ENCODE measurements at regions not wholly inside any gene's neighbourhood (a gene's known extent, or its start where the extent isn't known, plus 50 kb on each side); places are given as distances from the start of the nearest gene placed in this dataset.
A peak's percentile ranks its signal among the peaks of the same experiment; 100 is the strongest.

- no peak for DNase-seq
These were observed 100.1 kb upstream of the NPHP3 start for GRCh38 chr3:132822266-132822665.

GRCh38 chr3:132821314-132821713 is 99.1 kb upstream of the NPHP3 start:
- no peak for DNase-seq

- no peak for DNase-seq
These were observed 96.0 kb upstream of the NPHP3 start for GRCh38 chr3:132818251-132818650.

- DNase-seq: no peak
These were observed 95.5 kb upstream of the NPHP3 start for GRCh38 chr3:132817646-132818177.

GRCh38 chr3:132805071-132805470 is 82.9 kb upstream of the NPHP3 start:
- no peak for DNase-seq

GRCh38 chr3:132804498-132804897 is 82.3 kb upstream of the NPHP3 start:
- DNase-seq: no peak

GRCh38 chr3:132803889-132804288 is 81.7 kb upstream of the NPHP3 start:
- DNase-seq: no peak

- no peak for DNase-seq
These were observed 78.7 kb upstream of the NPHP3 start for GRCh38 chr3:132800958-132801357.

GRCh38 chr3:132790806-132791205 is 68.6 kb upstream of the NPHP3 start:
- no peak for DNase-seq

GRCh38 chr3:132789959-132790358 is 67.8 kb upstream of the NPHP3 start:
- DNase-seq: no peak

GRCh38 chr3:132788301-132788671 is 66.1 kb upstream of the NPHP3 start:
- DNase-seq: peak; percentile 62

GRCh38 chr3:132787616-132788300 is 65.5 kb upstream of the NPHP3 start:
- peak; percentile 34 for DNase-seq

GRCh38 chr3:132786890-132787289 is 64.7 kb upstream of the NPHP3 start:
- no peak for DNase-seq

GRCh38 chr3:132785292-132785691 is 63.1 kb upstream of the NPHP3 start:
- no peak for DNase-seq

GRCh38 chr3:132784502-132785025 is 62.4 kb upstream of the NPHP3 start:
- DNase-seq: no peak

- no peak for DNase-seq
These were observed 60.9 kb upstream of the NPHP3 start for GRCh38 chr3:132783152-132783551.

- DNase-seq: no peak
These were observed 59.7 kb upstream of the NPHP3 start for GRCh38 chr3:132781922-132782321.

- DNase-seq: no peak
These were observed 55.0 kb upstream of the NPHP3 start for GRCh38 chr3:132777171-132777570.

- no peak for DNase-seq
These were observed 50.9 kb upstream of the NPHP3 start for GRCh38 chr3:132773071-132773619.

GRCh38 chr3:132772252-132772651 is 50.0 kb upstream of the NPHP3 start:
- no peak for DNase-seq
